GM18517 (cell line): ENCODE measurements at regions not wholly inside any gene's neighbourhood (a gene's known extent, or its start where the extent isn't known, plus 50 kb on each side); places are given as distances from the start of the nearest gene placed in this dataset.
"Not testable (repeated sequence)": the region's sequence is repeated elsewhere in the genome, so short reads cannot be mapped to it uniquely, and the experiment has no call there.

Experiments used
- ATAC-seq: cut with Tn5 transposase; IDR thresholded peaks from one replicate; pipeline ENCODE4 v1.9.1; 2021; ENCODE audit warnings: mild to moderate bottlenecking, moderate library complexity; ENCODE audit not compliant: unreplicated experiment

- ATAC-seq = no peak
Measured at GRCh38 chr13:110045202-110045601, 258.8 kb upstream of the IRS2 start.

DNA sequence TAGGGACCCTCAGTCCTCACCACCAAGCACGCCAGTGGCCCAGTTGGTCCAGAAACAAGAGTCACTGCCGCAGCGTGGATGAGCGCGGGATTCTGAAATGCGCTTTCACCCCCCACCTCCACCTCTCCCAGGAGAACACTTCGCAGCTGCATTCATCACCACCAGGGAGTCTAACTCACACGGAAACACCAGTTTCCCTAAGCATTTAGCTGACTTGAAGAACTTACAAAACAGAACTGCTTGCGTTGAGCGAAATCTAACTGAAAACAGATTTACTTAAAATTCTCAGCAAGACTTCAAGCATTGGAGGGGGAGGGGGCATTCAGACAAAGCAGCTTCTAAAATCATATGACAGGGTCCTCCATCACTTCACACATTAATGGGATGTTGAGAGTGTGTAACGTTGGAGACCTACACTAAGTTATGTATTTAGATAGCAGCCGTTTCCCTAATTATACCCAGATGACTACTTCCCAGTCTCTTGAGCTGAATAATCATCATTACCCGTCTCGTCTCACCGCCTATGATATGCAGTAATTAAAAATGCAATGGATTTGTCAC lies 258.2 kb upstream of the IRS2 start:
- no peak for ATAC-seq

- no peak for ATAC-seq
Measured at GRCh38 chr13:110042253-110042950, 256.0 kb upstream of the IRS2 start.

GRCh38 chr13:110041638-110042037 lies 255.3 kb upstream of the IRS2 start:
- ATAC-seq = not testable (repeated sequence)

GRCh38 chr13:110037925-110038573 lies 251.7 kb upstream of the IRS2 start:
- no peak for ATAC-seq

- ATAC-seq = no peak
Measured at GRCh38 chr13:110036060-110036459, 249.7 kb upstream of the IRS2 start.

DNA sequence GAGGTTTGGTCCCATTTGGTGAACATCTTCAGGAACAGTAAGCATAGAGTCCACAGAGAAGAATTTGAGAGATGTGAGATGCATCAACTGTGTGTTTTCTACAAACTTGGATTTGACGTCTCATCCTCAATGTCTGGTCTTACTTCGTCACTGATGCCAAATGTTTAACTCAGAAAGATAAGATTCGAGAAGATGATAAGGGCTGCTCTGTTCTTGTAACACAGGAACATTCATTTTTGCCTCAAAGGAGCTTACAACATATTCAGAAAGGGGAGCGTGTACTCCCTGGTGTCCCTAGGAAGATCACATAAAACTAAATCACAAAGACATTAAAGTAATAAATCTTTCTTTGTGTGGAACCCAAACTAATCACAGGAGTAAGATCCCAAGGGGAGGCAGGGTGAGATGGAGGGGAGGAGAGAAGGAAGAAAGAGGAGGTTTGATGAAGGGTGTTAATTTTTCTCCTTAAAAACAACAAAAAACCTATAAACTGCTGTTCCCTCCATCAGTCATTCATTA lies 247.7 kb upstream of the IRS2 start:
- no peak for ATAC-seq

DNA sequence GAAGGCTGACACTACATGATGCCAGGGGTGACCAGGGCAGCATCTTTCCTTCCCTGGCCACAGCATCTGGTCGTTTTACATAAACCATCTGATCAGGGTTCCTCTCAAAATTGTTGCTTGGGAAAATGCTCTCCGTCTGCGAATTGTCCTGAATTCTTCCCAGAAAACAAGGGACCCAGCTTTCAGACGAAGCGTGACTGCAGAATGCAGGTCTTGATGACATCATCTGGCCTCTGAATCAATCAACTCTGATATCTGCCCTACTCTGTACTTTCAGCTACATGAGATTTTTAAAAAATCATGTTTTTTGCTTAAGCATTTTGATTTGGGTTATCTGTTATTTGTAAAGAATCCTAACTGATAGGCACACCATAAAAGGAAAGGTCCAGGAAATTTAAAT lies 246.6 kb upstream of the IRS2 start:
- no peak for ATAC-seq

GRCh38 chr13:110030394-110030928 lies 244.1 kb upstream of the IRS2 start:
- no peak for ATAC-seq

DNA sequence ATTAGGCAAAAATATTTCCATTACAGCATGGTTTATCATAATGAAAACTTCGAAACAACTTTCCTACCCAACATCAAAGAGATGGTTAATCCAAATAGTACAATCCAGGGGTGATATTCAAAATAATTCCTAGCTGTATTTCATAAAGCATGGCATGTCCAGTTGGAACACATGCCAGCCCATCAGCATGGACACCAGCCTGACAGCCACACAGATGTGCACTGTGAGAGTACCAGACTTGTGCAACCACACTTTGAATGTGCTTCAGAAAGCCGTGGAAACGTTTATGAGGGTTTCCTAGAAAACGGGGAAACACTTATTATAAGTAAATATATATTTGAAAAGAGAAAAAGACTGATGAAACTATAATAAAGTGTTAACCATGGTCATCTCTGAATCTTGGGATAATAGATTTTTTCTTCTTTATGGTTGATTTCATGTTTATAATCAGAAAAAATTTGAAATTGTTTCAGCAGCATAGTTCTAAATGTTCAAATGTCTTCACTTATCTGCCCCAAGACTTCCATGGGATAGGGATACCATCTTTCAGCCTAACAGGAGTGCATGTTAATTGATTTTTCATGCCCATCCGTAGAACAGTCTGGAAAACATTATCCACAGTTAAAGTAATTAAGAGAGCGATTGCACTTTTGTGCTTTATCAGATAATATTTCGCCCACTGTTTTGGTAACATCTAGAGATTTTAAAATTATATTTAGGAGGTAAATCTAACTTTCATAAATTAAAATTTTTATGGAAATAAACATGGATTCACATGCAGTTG lies 242.6 kb upstream of the IRS2 start:
- no peak for ATAC-seq

DNA sequence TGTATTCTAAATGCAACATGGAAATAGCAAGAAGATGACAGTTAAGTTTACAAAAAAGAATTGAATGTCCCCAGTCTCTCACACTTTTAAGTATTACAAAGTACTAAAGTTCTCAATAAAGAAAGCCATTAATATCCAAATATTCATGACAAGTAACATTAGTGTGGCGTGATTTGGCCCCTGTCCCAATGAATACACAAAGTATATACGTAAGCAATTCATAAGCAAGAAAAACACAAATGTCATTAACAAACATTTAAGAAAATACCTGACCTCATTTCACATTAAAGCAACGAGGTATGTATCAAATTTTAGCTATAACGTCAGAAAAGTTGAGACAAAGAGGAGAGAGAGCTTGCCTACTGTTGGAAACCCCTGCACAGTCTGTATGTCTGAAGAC lies 241.9 kb upstream of the IRS2 start:
- ATAC-seq = no peak

DNA sequence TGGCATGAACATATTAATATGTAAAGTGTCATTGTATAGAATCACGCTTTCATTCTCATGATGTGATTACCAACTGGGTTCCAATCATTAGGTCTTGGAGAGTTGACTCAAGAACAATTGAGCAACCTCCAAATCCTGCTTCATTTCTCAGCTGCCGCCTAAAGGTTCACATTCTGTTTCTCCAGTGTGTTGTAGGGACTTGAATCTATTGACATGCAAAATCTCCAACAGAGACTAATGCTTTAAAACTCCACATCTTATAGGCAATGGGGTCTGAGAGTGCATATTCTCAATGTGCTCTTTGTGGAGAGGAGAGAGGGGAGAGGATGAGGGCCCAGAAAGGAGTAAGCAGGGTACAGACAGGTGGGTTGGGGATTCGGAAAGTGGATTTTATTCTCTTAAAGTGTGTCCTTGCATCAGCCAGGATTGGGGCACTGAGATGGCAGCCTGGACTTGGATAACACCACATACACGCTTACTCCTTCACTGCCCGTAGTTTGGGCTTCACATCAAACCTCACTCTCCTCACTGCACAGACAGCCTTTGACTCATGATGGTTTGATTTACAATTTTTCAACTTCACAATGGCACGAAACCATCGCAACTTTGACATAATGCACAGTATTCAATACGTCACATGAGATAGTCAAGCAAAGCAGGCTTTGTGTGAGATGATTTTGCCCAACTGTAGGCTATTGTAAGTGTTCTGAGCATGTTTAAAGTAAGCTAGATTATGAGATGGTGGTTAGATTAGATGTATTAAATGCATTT lies 241.3 kb upstream of the IRS2 start:
- no peak for ATAC-seq

GRCh38 chr13:110024645-110024980 lies 238.2 kb upstream of the IRS2 start:
- ATAC-seq = no peak

DNA sequence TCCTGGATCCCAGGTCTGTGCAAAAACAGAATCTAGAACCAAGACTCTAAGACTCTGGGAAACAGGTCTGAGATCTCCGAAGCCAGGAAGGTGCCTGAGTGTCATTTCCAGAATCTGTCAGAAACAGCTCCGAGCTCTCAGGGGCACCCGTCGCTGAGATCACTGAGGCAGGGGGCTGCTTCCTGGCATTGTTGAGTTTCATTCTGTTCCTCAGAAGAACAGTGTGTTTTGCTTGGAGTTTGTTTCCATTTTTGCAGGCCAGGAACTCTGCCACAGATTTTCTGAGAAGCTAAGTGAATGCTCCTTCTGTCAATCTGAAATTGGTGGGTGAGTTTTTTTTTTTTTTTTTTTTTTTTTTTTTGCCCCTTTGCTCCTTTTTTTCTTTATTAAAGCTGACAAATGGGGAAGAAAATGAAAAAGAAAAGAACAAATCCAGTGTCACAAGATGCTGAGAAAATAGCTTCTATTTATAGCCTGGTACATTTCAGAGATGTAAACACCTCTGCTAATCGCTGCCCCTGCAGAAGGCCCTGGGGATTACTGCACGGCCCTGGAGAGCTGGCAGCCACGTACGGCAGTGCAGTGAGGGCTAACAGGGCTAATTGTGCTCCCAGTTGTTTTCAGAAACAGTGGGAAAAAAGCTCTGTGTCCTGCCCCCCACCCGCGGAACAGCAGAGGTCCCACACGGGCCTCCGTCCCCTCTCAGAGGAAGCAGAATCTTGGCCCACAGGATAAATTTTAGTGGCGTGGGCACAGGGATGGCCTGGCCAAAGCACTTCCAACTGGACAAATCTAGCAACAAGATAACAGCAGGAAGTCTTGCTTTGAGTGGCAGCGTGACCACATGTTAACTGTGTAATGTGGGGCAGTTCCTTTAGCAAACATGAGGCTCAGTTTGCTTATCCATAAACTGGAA lies 237.6 kb upstream of the IRS2 start:
- no peak for ATAC-seq

DNA sequence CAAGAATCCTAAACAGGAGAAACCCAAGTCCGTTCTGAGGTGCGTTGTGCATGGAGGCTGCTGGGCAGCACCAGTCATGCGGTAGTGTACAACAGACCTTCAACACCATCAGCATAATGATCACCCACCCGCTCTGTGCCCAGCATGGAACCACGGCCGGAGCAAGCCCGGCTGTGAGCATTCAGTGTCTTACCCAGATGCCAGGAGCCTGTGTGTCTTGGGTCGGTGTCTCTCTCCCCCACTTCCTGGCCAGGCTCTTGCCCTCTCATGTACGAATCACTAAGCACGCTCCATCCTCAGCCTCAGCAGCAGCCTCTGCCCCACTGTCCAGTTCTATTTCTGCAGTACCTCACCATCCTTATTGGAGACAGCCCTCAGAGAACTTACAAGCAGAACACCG lies 231.6 kb upstream of the IRS2 start:
- no peak for ATAC-seq

DNA sequence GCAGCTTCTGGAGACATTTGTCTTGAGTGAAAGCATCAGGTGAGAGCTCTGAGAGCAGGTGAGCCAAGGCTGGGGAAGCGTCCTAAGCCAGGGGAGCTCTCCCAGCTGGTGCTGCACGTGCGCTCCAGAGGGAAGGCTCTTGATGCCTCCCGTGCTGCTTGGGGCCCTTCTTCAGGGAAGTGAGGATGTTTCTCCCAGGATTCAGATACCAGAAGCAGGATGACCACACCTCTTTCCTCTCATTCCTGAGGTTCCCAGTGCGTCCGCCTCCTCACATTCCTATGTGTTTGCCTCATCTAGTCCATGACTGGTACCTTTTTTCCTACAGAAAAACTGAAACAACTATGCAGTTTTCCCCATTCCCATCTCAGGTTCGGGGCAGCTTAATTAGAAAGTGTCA lies 231.0 kb upstream of the IRS2 start:
- ATAC-seq = no peak

GRCh38 chr13:110015253-110015652 lies 228.9 kb upstream of the IRS2 start:
- no peak for ATAC-seq

DNA sequence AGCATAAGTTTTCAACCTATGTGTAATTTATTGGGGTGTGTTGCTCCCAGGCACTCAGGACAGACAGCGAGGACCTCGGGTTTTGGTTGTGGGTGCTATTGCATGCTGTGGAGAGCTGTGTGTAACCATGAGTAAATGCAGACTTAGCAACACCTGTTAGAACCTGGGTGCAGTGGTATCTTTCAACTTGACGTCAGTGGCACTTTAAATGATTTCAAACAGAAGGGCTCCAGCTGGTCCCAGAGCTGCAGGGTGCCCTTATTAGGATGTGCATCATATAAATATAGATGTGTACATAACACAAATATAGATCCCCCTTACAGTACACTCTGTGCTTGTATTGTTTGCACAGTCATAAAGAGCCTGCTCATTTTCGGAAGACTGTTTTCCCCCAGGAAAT lies 228.3 kb upstream of the IRS2 start:
- no peak for ATAC-seq

DNA sequence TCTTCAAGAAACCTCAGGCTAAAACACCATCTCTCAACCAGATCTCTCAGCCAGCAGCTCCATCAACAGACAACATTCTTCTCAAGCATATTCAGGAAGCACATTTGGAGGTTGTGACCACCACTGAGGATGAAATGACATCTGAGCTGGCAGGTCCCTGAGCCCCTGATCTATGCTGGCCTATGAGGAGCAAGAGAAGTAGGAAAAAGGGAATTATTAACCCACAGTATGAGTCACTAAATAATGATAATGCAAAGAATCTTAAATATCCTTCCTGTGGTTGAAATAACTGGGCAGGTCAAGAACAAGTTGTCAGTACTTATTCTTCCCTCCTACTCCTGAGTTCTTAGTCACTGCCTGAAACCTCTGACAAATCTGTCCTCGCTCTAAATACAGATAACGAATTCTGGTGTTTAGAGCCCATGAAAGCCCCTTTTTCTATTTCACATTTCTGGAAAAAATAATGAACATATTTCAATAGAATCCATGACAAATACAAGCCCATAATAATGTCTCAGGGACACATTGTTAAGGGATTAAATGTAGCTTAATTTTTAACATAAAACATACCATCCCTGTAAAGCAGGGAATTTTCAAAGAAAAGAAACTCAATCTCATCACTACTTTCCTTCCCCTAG lies 225.8 kb upstream of the IRS2 start:
- ATAC-seq = no peak
